Lung (tissue), 11 donors: ENCODE measurements at regions not wholly inside any gene's neighbourhood (a gene's known extent, or its start where the extent isn't known, plus 50 kb on each side); places are given as distances from the start of the nearest gene placed in this dataset.

ENCODE experiments used
- ATAC-seq: fragments of 200-7000 bp; cut with Tn5 transposase; one replicate; pipeline ENCODE4 v1.9.1; 2020; ENCODE audit warnings: moderate number of reproducible peaks; ENCODE audit not compliant: insufficient read depth, low FRiP score
- DNase-seq, 3 donors: peaks; one replicate each; pipeline ENCODE4 v3.0.0-alpha.2; 2013 to 2017
- H3K27ac ChIP-seq, 2 donors: one replicate each; pipeline ENCODE4 v1.5.1; 2013; ENCODE audit warnings: mild to moderate bottlenecking in 2 of 2, moderate library complexity in 2 of 2, control low read depth in 1 of 2, inconsistent platforms in 1 of 2, low read depth in 1 of 2, low read length in 1 of 2
- H3K27me3 ChIP-seq, 3 donors: one replicate each; pipeline ENCODE4 v1.5.1; 2013; ENCODE audit warnings: low read length in 2 of 3; ENCODE audit not compliant: control insufficient read depth in 3 of 3, insufficient read depth in 3 of 3
- H3K36me3 ChIP-seq, 4 donors: one replicate each; pipeline ENCODE4 v1.5.1; 2013; ENCODE audit warnings: low read length in 4 of 4, mild to moderate bottlenecking in 1 of 4, moderate library complexity in 1 of 4; ENCODE audit not compliant: control insufficient read depth in 4 of 4, insufficient read depth in 4 of 4
- H3K4me1 ChIP-seq, 5 donors: one replicate each; pipeline ENCODE4 v1.5.1; 2013; ENCODE audit warnings: low read length in 5 of 5, mild to moderate bottlenecking in 2 of 5, moderate library complexity in 1 of 5; ENCODE audit not compliant: control insufficient read depth in 5 of 5, insufficient read depth in 5 of 5
- H3K4me3 ChIP-seq: one replicate; pipeline ENCODE4 v1.5.1; 2013; ENCODE audit warnings: mild to moderate bottlenecking, control low read depth, moderate library complexity
- H3K9ac ChIP-seq, 2 donors: one replicate each; pipeline ENCODE4 v1.5.1; 2013; ENCODE audit warnings: low read length in 2 of 2, control low read depth in 1 of 2; ENCODE audit not compliant: insufficient read depth in 1 of 2
- H3K9me3 ChIP-seq, 4 donors: one replicate each; pipeline ENCODE4 v1.5.1; 2013; ENCODE audit warnings: low read length in 3 of 4, mild to moderate bottlenecking in 1 of 4, moderate library complexity in 1 of 4; ENCODE audit not compliant: control insufficient read depth in 4 of 4, insufficient read depth in 3 of 4
- WGBS, 2 donors: extraction: QIAGEN DNeasy Blood & Tissue Kit; methylation state at CpG; one replicate each; pipeline ENCODE4 v1.1.7; 2013; 5-methylcytosine and 5-hydroxymethylcytosine counted together
- TF ChIP-seq, protein P1 (sequence below): IDR thresholded peaks from 2 replicates; pipeline ENCODE4 v1.5.1; 2012; ENCODE audit warnings: mild to moderate bottlenecking; ENCODE audit errors: control extremely low read depth, extremely low read depth
- donor health status: control.
- donor health status: control.
- donor health status: Bipolar disorder and iron deficiency.
- donor health status: healthy.
- donor health status: DM: yes; HTN: yes; CAD: no.

DNA sequence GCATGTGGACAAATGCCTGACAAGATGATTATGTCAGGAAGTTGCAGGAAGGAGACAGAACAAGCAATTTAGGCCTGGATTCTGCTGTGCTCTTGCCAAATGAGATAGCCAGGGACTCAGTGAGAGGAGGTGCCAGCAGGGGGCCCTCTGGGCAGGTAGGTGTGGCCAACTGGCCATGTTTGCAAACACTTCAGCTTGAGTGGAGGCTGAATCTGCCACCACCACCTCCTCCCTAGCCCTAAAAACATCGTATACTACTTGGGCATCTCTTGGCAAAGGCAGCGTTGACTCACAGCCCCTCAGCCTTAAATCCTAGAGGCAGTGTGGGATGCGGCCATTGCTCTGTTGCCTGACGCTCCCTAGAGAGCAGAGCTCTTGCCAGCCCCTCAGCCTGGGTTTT lies 95.1 kb upstream of the PLET1 start:
- ATAC-seq (peak; percentile 67), DNase-seq (peak; percentile 2 to 39 (median 30))
- WGBS, 2 donors = 67 to 79% methylated on average over 4 of the region's 4 CpGs
- H3K36me3 ChIP-seq = no peaks in the 10 kb centered on the region
- H3K27me3 ChIP-seq = no peaks in the 10 kb centered on the region
- no peak overlapping the region for H3K4me3 ChIP-seq
- H3K27ac ChIP-seq = no peak overlapping the region
- H3K9me3 ChIP-seq = peaks cover 0 to 4% (median 0%) of the 10 kb centered on the region in 4 donors
- H3K9ac ChIP-seq = no peak overlapping the region
- H3K4me1 ChIP-seq = peaks cover 0 to 4% (median 0%) of the 10 kb centered on the region in 5 donors
- TF ChIP-seq, protein P1, sequence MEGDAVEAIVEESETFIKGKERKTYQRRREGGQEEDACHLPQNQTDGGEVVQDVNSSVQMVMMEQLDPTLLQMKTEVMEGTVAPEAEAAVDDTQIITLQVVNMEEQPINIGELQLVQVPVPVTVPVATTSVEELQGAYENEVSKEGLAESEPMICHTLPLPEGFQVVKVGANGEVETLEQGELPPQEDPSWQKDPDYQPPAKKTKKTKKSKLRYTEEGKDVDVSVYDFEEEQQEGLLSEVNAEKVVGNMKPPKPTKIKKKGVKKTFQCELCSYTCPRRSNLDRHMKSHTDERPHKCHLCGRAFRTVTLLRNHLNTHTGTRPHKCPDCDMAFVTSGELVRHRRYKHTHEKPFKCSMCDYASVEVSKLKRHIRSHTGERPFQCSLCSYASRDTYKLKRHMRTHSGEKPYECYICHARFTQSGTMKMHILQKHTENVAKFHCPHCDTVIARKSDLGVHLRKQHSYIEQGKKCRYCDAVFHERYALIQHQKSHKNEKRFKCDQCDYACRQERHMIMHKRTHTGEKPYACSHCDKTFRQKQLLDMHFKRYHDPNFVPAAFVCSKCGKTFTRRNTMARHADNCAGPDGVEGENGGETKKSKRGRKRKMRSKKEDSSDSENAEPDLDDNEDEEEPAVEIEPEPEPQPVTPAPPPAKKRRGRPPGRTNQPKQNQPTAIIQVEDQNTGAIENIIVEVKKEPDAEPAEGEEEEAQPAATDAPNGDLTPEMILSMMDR = no peak

GRCh38 chr11:112357488-112357887 lies 96.8 kb upstream of the PLET1 start:
- H3K27me3 ChIP-seq = no peaks in the 10 kb centered on the region
- 63 to 69% methylated on average over 2 of the region's 2 CpGs for WGBS, 2 donors

GRCh38 chr11:112361396-112361795 lies 100.7 kb upstream of the PLET1 start:
- DNase-seq = no peak
- no peak overlapping the region for H3K9ac ChIP-seq
- TF ChIP-seq, protein P1 = no peak
- no peaks in the 10 kb centered on the region for H3K36me3 ChIP-seq
- no peak overlapping the region for H3K27ac ChIP-seq
- H3K27me3 ChIP-seq = no peaks in the 10 kb centered on the region
- 86 to 90% methylated on average over 3 of the region's 3 CpGs for WGBS, 2 donors
- H3K9me3 ChIP-seq = peaks cover 0 to 1% (median 0%) of the 10 kb centered on the region in 4 donors
- no peak overlapping the region for H3K4me3 ChIP-seq
- no peaks in the 10 kb centered on the region for H3K4me1 ChIP-seq
- ATAC-seq = no peak

More at GRCh38 chr11:112357488-112357887, 96.8 kb upstream of the PLET1 start:
- Histone ChIP-seq H3K9me3 (peaks cover 0 to 4% (median 0%) of the 10 kb centered on the region in 4 donors), H3K4me3 (no peak overlapping the region), H3K27ac (no peak overlapping the region), H3K4me1 (peaks cover 0 to 4% (median 0%) of the 10 kb centered on the region in 5 donors), H3K9ac (no peak overlapping the region), H3K36me3 (no peaks in the 10 kb centered on the region)
- ATAC-seq (no peak), DNase-seq (no peak)
- TF ChIP-seq, protein P1 = no peak

DNA sequence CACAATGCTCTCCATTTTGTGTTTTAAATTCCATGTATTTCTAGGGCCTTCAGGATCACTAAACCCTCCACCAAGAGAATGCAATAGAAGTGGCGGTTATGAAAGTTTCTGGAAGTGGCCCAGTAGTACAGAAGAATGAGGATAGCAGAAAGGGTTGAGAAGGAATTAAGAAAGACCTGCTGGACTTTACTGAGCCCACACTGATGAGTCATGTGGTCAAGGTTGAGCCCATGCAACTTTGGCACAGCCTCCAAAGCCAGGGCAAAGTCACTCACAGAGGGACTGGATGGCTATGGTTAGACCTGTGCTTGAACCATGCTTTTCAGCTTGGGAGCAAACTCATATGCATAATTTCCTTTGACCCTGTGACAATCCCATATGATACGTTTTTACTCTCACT lies 102.9 kb upstream of the PLET1 start:
- no peak overlapping the region for H3K4me3 ChIP-seq
- H3K9me3 ChIP-seq = peaks cover 0 to 1% (median 0%) of the 10 kb centered on the region in 4 donors
- peaks cover 0 to 2% (median 0%) of the 10 kb centered on the region in 3 donors for H3K27me3 ChIP-seq
- ATAC-seq (no peak), DNase-seq (no peak)
- no peaks in the 10 kb centered on the region for H3K4me1 ChIP-seq
- TF ChIP-seq, protein P1 = no peak
- 88 to 98% methylated on average over 2 of the region's 2 CpGs for WGBS, 2 donors
- H3K36me3 ChIP-seq = no peaks in the 10 kb centered on the region
- H3K9ac ChIP-seq = no peak overlapping the region
- no peak overlapping the region for H3K27ac ChIP-seq
